GM12878 (cell line): ENCODE measurements at regions not wholly inside any gene's neighbourhood (a gene's known extent, or its start where the extent isn't known, plus 50 kb on each side); places are given as distances from the start of the nearest gene placed in this dataset.

Experiments used
- ATAC-seq: fragments of 200-7000 bp; cut with Tn5 transposase; 3 replicates; pipeline ENCODE4 v1.9.1; 2020; ENCODE audit warnings: mild to moderate bottlenecking, moderate library complexity
- BruUV-seq: library from RNA; stranded (reverse); fragments of 400-500 nt; replicated peaks from 2 replicates; lab custom pipeline; 2021; lab: Mats Ljungman, UMichigan
- CTCF ChIA-PET: fragments of 300-600 bp; sonication (Branson Sonifier 250); formaldehyde crosslinking; extraction: SDS; loops from one replicate; lab custom pipeline; 2021; ENCODE audit warnings: inconsistent platforms; lab: Yijun Ruan, JAX
- POLR2A ChIA-PET: fragments of 350-600 bp; formaldehyde crosslinking; extraction: SDS; loops from one replicate; lab custom pipeline; 2021; ENCODE audit warnings: inconsistent platforms; lab: Charles Lee
- RAD21 ChIA-PET: fragments of 300-600 bp; sonication (Branson Sonifier 250); formaldehyde crosslinking; loops from one replicate; lab custom pipeline; 2023; ENCODE audit warnings: antibody characterized with exemption; ENCODE audit not compliant: unreplicated experiment; lab: Charles Lee
- SMC1A ChIA-PET: fragments of 300-600 bp; sonication (Branson Sonifier 250); formaldehyde crosslinking; loops from one replicate; lab custom pipeline; 2023; ENCODE audit not compliant: unreplicated experiment, uncharacterized antibody; lab: Charles Lee
- DNase-seq: peaks from one replicate; pipeline ENCODE4 v3.0.0-alpha.2; 2011; ENCODE audit warnings: low read depth, low spot score
- FAIRE-seq: peaks from 3 replicates; lab custom pipeline; 2011; peaks lifted over from hg19 to GRCh38; lab: Jason Lieb, UNC
- H2AFZ ChIP-seq: 2 replicates; pipeline ENCODE4 v1.6.0; 2011; ENCODE audit warnings: low read depth, low read length, control low read depth; ENCODE audit not compliant: control insufficient read depth
- H3K27ac ChIP-seq: 2 replicates; pipeline ENCODE4 v1.5.1; 2011; ENCODE audit warnings: control low read depth; ENCODE audit not compliant: control insufficient read depth, insufficient read depth
- H3K27me3 ChIP-seq, 2 experiments: replicated peaks in 1 of 2; 2 replicates each; pipeline versions ENCODE4 v1.6.0 to v1.6.1; 2011; ENCODE audit warnings: low read length in 1 of 2; ENCODE audit not compliant: control insufficient read depth in 2 of 2, insufficient read depth in 2 of 2
- H3K36me3 ChIP-seq, 2 experiments: 2 replicates each; pipeline ENCODE4 v1.5.1; 2011; ENCODE audit warnings: low read length in 1 of 2; ENCODE audit not compliant: control insufficient read depth in 2 of 2, insufficient read depth in 2 of 2
- H3K4me1 ChIP-seq: 2 replicates; pipeline ENCODE4 v1.6.1; 2011; ENCODE audit warnings: mild to moderate bottlenecking, low read length, moderate library complexity, mixed read lengths; ENCODE audit not compliant: control insufficient read depth, insufficient read depth
- H3K4me2 ChIP-seq: 2 replicates; pipeline ENCODE4 v1.6.0; 2011; ENCODE audit warnings: control low read depth; ENCODE audit not compliant: control insufficient read depth, insufficient read depth
- H3K4me3 ChIP-seq: fragments of 200-600 bp; sonication (generic); 2 replicates; pipeline ENCODE4 v1.5.1; 2016
- H3K79me2 ChIP-seq: 2 replicates; pipeline ENCODE4 v1.6.0; 2011; ENCODE audit warnings: low read length; ENCODE audit not compliant: control insufficient read depth, insufficient read depth
- H3K9ac ChIP-seq: 2 replicates; pipeline ENCODE4 v1.8.0; 2011; ENCODE audit warnings: low read length, control low read depth, mixed read lengths; ENCODE audit not compliant: control insufficient read depth, insufficient read depth
- H3K9me3 ChIP-seq: replicated peaks from 3 replicates; pipeline ENCODE4 v1.5.1; 2011; ENCODE audit warnings: mild to moderate bottlenecking, low read length; ENCODE audit not compliant: control insufficient read depth, insufficient read depth
- H4K20me1 ChIP-seq: 2 replicates; pipeline ENCODE4 v1.6.0; 2011; ENCODE audit not compliant: control insufficient read depth, insufficient read depth
- BACH1 ChIP-seq: fragments of 450-650 bp; IDR thresholded peaks from 2 replicates; pipeline ENCODE4 v1.6.1; 2017; ENCODE audit warnings: mild to moderate bottlenecking, borderline replicate concordance
- BMI1 ChIP-seq: fragments of 450-650 bp; IDR thresholded peaks from 2 replicates; pipeline ENCODE4 v1.6.1; 2016; ENCODE audit warnings: mild to moderate bottlenecking, moderate library complexity, borderline replicate concordance
- BRCA1 ChIP-seq: IDR thresholded peaks from 2 replicates; pipeline ENCODE4 v1.6.1; 2011; ENCODE audit warnings: low read depth, low read length, improper control_type of control experiment
- CBX3 ChIP-seq: fragments of 200-600 bp; sonication (generic); IDR thresholded peaks from 2 replicates; pipeline ENCODE4 v1.6.1; 2016; ENCODE audit warnings: low read depth, borderline replicate concordance
- ESRRA ChIP-seq: IDR thresholded peaks from 2 replicates; pipeline ENCODE4 v1.6.1; 2012; ENCODE audit warnings: mild to moderate bottlenecking, low read length, improper control_type of control experiment
- MEF2A ChIP-seq: IDR thresholded peaks from 2 replicates; pipeline ENCODE4 v1.6.1; 2011; ENCODE audit warnings: low read depth, mild to moderate bottlenecking, low read length, moderate library complexity; ENCODE audit not compliant: insufficient read depth
- MXI1 ChIP-seq: fragments of 150-350 bp; IDR thresholded peaks from 2 replicates; pipeline ENCODE4 v1.6.1; 2011; ENCODE audit warnings: low read depth, mild to moderate bottlenecking, inconsistent platforms, low read length, improper control_type of control experiment
- MYB ChIP-seq: fragments of 150-350 bp; IDR thresholded peaks from 2 replicates; pipeline ENCODE4 v1.6.1; 2014; ENCODE audit warnings: mild to moderate bottlenecking, low read depth, low read length, borderline replicate concordance
- NFYB ChIP-seq: IDR thresholded peaks from 2 replicates; pipeline ENCODE4 v1.6.1; 2011; ENCODE audit warnings: low read depth, mild to moderate bottlenecking, low read length, improper control_type of control experiment, moderate library complexity; ENCODE audit not compliant: insufficient read depth
- PAX8 ChIP-seq: fragments of 450-650 bp; IDR thresholded peaks from 2 replicates; pipeline ENCODE4 v1.6.1; 2017; ENCODE audit warnings: mild to moderate bottlenecking, moderate library complexity
- RAD21 ChIP-seq: IDR thresholded peaks from 2 replicates; pipeline ENCODE4 v1.6.1; 2011; ENCODE audit warnings: mild to moderate bottlenecking, low read depth, low read length, moderate library complexity; ENCODE audit not compliant: insufficient read depth
- RELA ChIP-seq: fragments of 450-650 bp; IDR thresholded peaks from 2 replicates; pipeline ENCODE4 v1.8.0; 2014; ENCODE audit warnings: borderline replicate concordance; ENCODE audit not compliant: partially characterized antibody
- RFX5 ChIP-seq: IDR thresholded peaks from 2 replicates; pipeline ENCODE4 v1.6.1; 2011; ENCODE audit warnings: low read depth, low read length, improper control_type of control experiment
- SMC3 ChIP-seq: IDR thresholded peaks from 2 replicates; pipeline ENCODE4 v1.6.1; 2011; ENCODE audit warnings: low read length, improper control_type of control experiment, borderline replicate concordance
- STAT1 ChIP-seq: fragments of 450-650 bp; conservative IDR thresholded peaks from 2 replicates; pipeline ENCODE4 v1.6.1; 2014; ENCODE audit warnings: antibody characterized with exemption, mild to moderate bottlenecking
- WGBS: methylation state at CpG from one replicate; pipeline ENCODE4 v1.1.6; 2016; ENCODE audit warnings: low lambda C conversion rate; ENCODE audit not compliant: insufficient replicate concordance, insufficient coverage; ENCODE audit errors: missing lambda C conversion rate; 5-methylcytosine and 5-hydroxymethylcytosine counted together
- in situ Hi-C: fragments of 300-500 bp; cut with MboI; formaldehyde crosslinking; loops from 9 replicates; pipeline ENCODE4 v1.14.3; 2018; ENCODE audit warnings: mixed read lengths
- intact Hi-C: fragments of 100-400 bp; cut with micrococcal nuclease; formaldehyde crosslinking; loops from one replicate; pipeline ENCODE4 v1.14.2; 2022; ENCODE audit not compliant: unreplicated experiment
- TF ChIP-seq, protein P1 (sequence below): fragments of 450-650 bp; IDR thresholded peaks from 2 replicates; pipeline ENCODE4 v1.6.1; 2016; ENCODE audit warnings: mild to moderate bottlenecking
- TF ChIP-seq, protein P2 (sequence below), 3 experiments: IDR thresholded peaks in 2 of 3; conservative IDR thresholded peaks in 1 of 3; 2 replicates each; pipeline ENCODE4 v1.5.1; 2011; ENCODE audit warnings: low read depth in 3 of 3, low read length in 3 of 3, mild to moderate bottlenecking in 3 of 3, control low read depth in 2 of 3, moderate library complexity in 2 of 3, inconsistent platforms in 1 of 3, mixed read lengths in 1 of 3; ENCODE audit not compliant: control insufficient read depth in 2 of 3, insufficient read depth in 1 of 3; ENCODE audit errors: extremely low read depth in 1 of 3

DNA sequence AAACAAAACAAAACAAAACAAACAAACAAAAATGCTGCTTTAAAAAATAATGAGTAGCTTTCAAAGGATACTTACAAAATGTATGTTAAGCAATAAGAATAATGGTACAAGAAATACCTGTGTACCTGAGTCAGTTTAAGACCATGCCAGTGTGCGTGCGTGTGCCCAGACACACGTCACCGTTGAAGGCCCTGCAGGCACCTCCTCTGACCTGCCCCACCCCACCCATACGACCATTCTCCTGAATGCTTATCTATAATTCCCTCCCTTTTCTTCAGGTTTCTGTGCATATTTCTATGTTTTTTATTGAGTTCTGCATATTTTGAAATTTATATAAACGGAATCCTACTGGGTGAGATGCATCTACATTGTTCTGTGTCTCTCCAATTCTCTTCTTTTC, 374.2 kb upstream of the KLF6 start:
- no peak overlapping the region for H3K27ac ChIP-seq
- ChIA-PET SMC1A (interaction anchor here (0.5 kb wide), 1 partner anchor 100 kb away, joined by 3 read pairs; no protein-coding TSS in a partner anchor), POLR2A (no interaction called here), CTCF (no interaction called here), RAD21 (no interaction called here)
- no peaks in the 10 kb centered on the region for H3K36me3 ChIP-seq
- H3K4me1 ChIP-seq = no peaks in the 10 kb centered on the region
- FAIRE-seq = no peak
- intact Hi-C loops = no loop called here
- H4K20me1 ChIP-seq = no peaks in the 10 kb centered on the region
- no peak overlapping the region for H3K4me3 ChIP-seq
- H2AFZ ChIP-seq = no peak overlapping the region
- no peaks in the 10 kb centered on the region for H3K9me3 ChIP-seq
- no peaks in the 10 kb centered on the region for H3K27me3 ChIP-seq
- TF ChIP-seq STAT1 = no peak
- no peak for TF ChIP-seq MEF2A
- no peak for TF ChIP-seq ESRRA
- no peak for TF ChIP-seq SMC3
- no peak for TF ChIP-seq NFYB
- TF ChIP-seq RFX5 = no peak
- no peak for TF ChIP-seq PAX8
- no peak for TF ChIP-seq MXI1
- TF ChIP-seq BACH1 = no peak
- TF ChIP-seq MYB = no peak
- no peak for TF ChIP-seq CBX3
- no peak for TF ChIP-seq BMI1
- no peak for TF ChIP-seq RAD21
- TF ChIP-seq, protein P1, sequence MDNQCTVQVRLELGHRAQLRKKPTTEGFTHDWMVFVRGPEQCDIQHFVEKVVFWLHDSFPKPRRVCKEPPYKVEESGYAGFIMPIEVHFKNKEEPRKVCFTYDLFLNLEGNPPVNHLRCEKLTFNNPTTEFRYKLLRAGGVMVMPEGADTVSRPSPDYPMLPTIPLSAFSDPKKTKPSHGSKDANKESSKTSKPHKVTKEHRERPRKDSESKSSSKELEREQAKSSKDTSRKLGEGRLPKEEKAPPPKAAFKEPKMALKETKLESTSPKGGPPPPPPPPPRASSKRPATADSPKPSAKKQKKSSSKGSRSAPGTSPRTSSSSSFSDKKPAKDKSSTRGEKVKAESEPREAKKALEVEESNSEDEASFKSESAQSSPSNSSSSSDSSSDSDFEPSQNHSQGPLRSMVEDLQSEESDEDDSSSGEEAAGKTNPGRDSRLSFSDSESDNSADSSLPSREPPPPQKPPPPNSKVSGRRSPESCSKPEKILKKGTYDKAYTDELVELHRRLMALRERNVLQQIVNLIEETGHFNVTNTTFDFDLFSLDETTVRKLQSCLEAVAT = no peak
- TF ChIP-seq, protein P2, sequence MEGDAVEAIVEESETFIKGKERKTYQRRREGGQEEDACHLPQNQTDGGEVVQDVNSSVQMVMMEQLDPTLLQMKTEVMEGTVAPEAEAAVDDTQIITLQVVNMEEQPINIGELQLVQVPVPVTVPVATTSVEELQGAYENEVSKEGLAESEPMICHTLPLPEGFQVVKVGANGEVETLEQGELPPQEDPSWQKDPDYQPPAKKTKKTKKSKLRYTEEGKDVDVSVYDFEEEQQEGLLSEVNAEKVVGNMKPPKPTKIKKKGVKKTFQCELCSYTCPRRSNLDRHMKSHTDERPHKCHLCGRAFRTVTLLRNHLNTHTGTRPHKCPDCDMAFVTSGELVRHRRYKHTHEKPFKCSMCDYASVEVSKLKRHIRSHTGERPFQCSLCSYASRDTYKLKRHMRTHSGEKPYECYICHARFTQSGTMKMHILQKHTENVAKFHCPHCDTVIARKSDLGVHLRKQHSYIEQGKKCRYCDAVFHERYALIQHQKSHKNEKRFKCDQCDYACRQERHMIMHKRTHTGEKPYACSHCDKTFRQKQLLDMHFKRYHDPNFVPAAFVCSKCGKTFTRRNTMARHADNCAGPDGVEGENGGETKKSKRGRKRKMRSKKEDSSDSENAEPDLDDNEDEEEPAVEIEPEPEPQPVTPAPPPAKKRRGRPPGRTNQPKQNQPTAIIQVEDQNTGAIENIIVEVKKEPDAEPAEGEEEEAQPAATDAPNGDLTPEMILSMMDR (IDR thresholded peaks at IDR 0.05 in 2 of 3, conservative IDR thresholded peaks at IDR 0.05 in 1 of 3; ENCODE audit: control insufficient read depth in 2 of 3, extremely low read depth in 1 of 3, insufficient read depth in 1 of 3, low read depth in 3 of 3, low read length in 3 of 3) = no peak
- TF ChIP-seq BRCA1 = no peak
- TF ChIP-seq RELA = no peak
- no peak for DNase-seq
- no TSS peak for BruUV-seq
- 85% methylated on average over 6 of the region's 6 CpGs for WGBS
- H3K4me2 ChIP-seq = no peak overlapping the region
- no peak overlapping the region for H3K9ac ChIP-seq
- in situ Hi-C loops = no loop called here
- no peak for ATAC-seq
- no peaks in the 10 kb centered on the region for H3K79me2 ChIP-seq
